HG03280 (cell line): ENCODE measurements at regions not wholly inside any gene's neighbourhood (a gene's known extent, or its start where the extent isn't known, plus 50 kb on each side); places are given as distances from the start of the nearest gene placed in this dataset.

Source experiments
- ATAC-seq: cut with Tn5 transposase; IDR thresholded peaks from one replicate; pipeline ENCODE4 v1.9.1; 2021; ENCODE audit warnings: mild to moderate bottlenecking, moderate library complexity; ENCODE audit not compliant: unreplicated experiment

GRCh38 chr22:48351376-48352085 is 1476.1 kb downstream of the BRD1 start:
- no peak for ATAC-seq

- no peak for ATAC-seq
These were observed 1477.2 kb downstream of the BRD1 start for GRCh38 chr22:48350456-48350855.

GRCh38 chr22:48348855-48349254 is 1478.8 kb downstream of the BRD1 start:
- no peak for ATAC-seq

GRCh38 chr22:48347311-48347710 is 1480.4 kb downstream of the BRD1 start:
- no peak for ATAC-seq

GRCh38 chr22:48346911-48347310 is 1480.8 kb downstream of the BRD1 start:
- ATAC-seq, result no peak

GRCh38 chr22:48346311-48346710 is 1481.4 kb downstream of the BRD1 start:
- no peak for ATAC-seq

GRCh38 chr22:48345631-48346030 is 1482.0 kb downstream of the BRD1 start:
- ATAC-seq, result no peak

- no peak for ATAC-seq
These were observed 1484.2 kb downstream of the BRD1 start for GRCh38 chr22:48343461-48343860.

GRCh38 chr22:48342732-48343131 is 1484.9 kb downstream of the BRD1 start:
- ATAC-seq, result no peak

- no peak for ATAC-seq
These were observed 1485.7 kb downstream of the BRD1 start for GRCh38 chr22:48342016-48342415.

- no peak for ATAC-seq
These were observed 1486.7 kb downstream of the BRD1 start for GRCh38 chr22:48340727-48341709.

GRCh38 chr22:48340191-48340590 is 1487.5 kb downstream of the BRD1 start:
- ATAC-seq, result no peak

GRCh38 chr22:48338793-48339705 is 1488.6 kb downstream of the BRD1 start:
- ATAC-seq, result no peak

- no peak for ATAC-seq
These were observed 1489.5 kb downstream of the BRD1 start for GRCh38 chr22:48337957-48338792.

- no peak for ATAC-seq
These were observed 1491.2 kb downstream of the BRD1 start for GRCh38 chr22:48336339-48337060.

GRCh38 chr22:48335442-48336139 is 1492.1 kb downstream of the BRD1 start:
- ATAC-seq, result no peak

GRCh38 chr22:48334971-48335370 is 1492.7 kb downstream of the BRD1 start:
- ATAC-seq, result no peak

GRCh38 chr22:48333816-48334735 is 1493.6 kb downstream of the BRD1 start:
- no peak for ATAC-seq
